HCT116 (cell line): ENCODE measurements at regions not wholly inside any gene's neighbourhood (a gene's known extent, or its start where the extent isn't known, plus 50 kb on each side); places are given as distances from the start of the nearest gene placed in this dataset.

ENCODE experiments used
- ATAC-seq: fragments of 200-7000 bp; cut with Tn5 transposase; 2 replicates; pipeline ENCODE4 v1.9.1; 2020; ENCODE audit warnings: mild to moderate bottlenecking, moderate library complexity
- BruUV-seq: library from RNA; stranded (reverse); fragments of 400-500 nt; replicated peaks from 2 replicates; lab custom pipeline; 2021; lab: Mats Ljungman, UMichigan
- CTCF ChIA-PET: fragments of 300-600 bp; sonication (Branson Sonifier 250); formaldehyde crosslinking; loops from one replicate; lab custom pipeline; 2021; ENCODE audit warnings: antibody characterized with exemption; lab: Charles Lee
- POLR2A ChIA-PET: fragments of 300-600, 350-600 bp; sonication (Branson Sonifier 250); formaldehyde crosslinking; loops from one replicate; lab custom pipeline; 2021; ENCODE audit warnings: antibody characterized with exemption; lab: Charles Lee
- RAD21 ChIA-PET, 2 experiments: fragments of 300-600 bp; sonication (Branson Sonifier 250); formaldehyde crosslinking; loops; one replicate each; lab custom pipeline; 2023; ENCODE audit warnings: low total read pairs in 2 of 2; ENCODE audit not compliant: uncharacterized antibody in 2 of 2, unreplicated experiment in 2 of 2, low non-redundant PET in 1 of 2; lab: Charles Lee
- DNase-seq: peaks from one replicate; pipeline ENCODE4 v3.0.0-alpha.2; 2010; ENCODE audit warnings: low read depth, low spot score
- H2AFZ ChIP-seq: fragments of 200-600 bp; shearing (Covaris generic), sonication (generic); 2 replicates; pipeline ENCODE4 v1.6.1; 2017; ENCODE audit warnings: low read depth, mixed run types, mixed read lengths, antibody characterized with exemption, low read length; ENCODE audit not compliant: poor library complexity, severe bottlenecking
- H3K27ac ChIP-seq: 2 replicates; pipeline ENCODE4 v1.5.1; 2012; ENCODE audit warnings: low read depth, low read length
- H3K27me3 ChIP-seq: fragments of 200-600 bp; sonication (generic); 2 replicates; pipeline ENCODE4 v1.6.1; 2016; ENCODE audit warnings: mixed run types, low read length, mixed read lengths; ENCODE audit not compliant: insufficient read depth
- H3K36me3 ChIP-seq, 2 experiments: fragments of 200-500 bp in 1 of 2; fragments of 200-600 bp in 1 of 2; sonication (Bioruptor generic) in 1 of 2; sonication (generic) in 1 of 2; 2 replicates each; pipeline versions ENCODE4 v1.5.1 to v1.6.1; 2014 to 2016; ENCODE audit warnings: low read length in 2 of 2, inconsistent platforms in 1 of 2, mixed read lengths in 1 of 2, mixed run types in 1 of 2; ENCODE audit not compliant: insufficient read depth in 2 of 2, control insufficient read depth in 1 of 2
- H3K4me1 ChIP-seq, 2 experiments: fragments of 200-600 bp in 1 of 2; sonication (generic) in 1 of 2; 2 replicates each; pipeline versions ENCODE4 v1.5.1 to v1.6.1; 2012 to 2017; ENCODE audit warnings: low read length in 2 of 2, inconsistent platforms in 1 of 2, mild to moderate bottlenecking in 1 of 2, mixed read lengths in 1 of 2, mixed run types in 1 of 2, moderate library complexity in 1 of 2; ENCODE audit not compliant: insufficient read depth in 2 of 2, control insufficient read depth in 1 of 2
- H3K4me2 ChIP-seq: fragments of 200-600 bp; sonication (generic); 2 replicates; pipeline ENCODE4 v1.6.1; 2017; ENCODE audit warnings: mixed run types, low read length, mixed read lengths
- H3K4me3 ChIP-seq, 2 experiments: fragments of 200-600 bp in 1 of 2; sonication (generic) in 1 of 2; replicated peaks in 1 of 2; 2 replicates each; pipeline ENCODE4 v1.5.1; 2011 to 2016; ENCODE audit warnings: low read length in 2 of 2, control low read depth in 1 of 2, low read depth in 1 of 2, mild to moderate bottlenecking in 1 of 2, mixed read lengths in 1 of 2, mixed run types in 1 of 2
- H3K79me2 ChIP-seq: fragments of 200-600 bp; sonication (generic); 2 replicates; pipeline ENCODE4 v1.6.1; 2017; ENCODE audit warnings: mild to moderate bottlenecking, mixed run types, low read length, moderate library complexity, mixed read lengths; ENCODE audit not compliant: insufficient read depth
- H3K9ac ChIP-seq: fragments of 200-600 bp; sonication (generic); 2 replicates; pipeline ENCODE4 v1.6.1; 2016; ENCODE audit warnings: low read length, mixed read lengths
- H3K9me2 ChIP-seq: fragments of 200-600 bp; sonication (generic), shearing (Covaris generic); 2 replicates; pipeline ENCODE4 v1.6.1; 2017; ENCODE audit warnings: mixed run types, mild to moderate bottlenecking, moderate library complexity; ENCODE audit not compliant: insufficient read depth
- H3K9me3 ChIP-seq, 2 experiments: fragments of 200-500 bp in 1 of 2; fragments of 200-600 bp in 1 of 2; sonication (Bioruptor generic) in 1 of 2; sonication (generic) in 1 of 2; 2 replicates each; pipeline ENCODE4 v1.6.1; 2014 to 2017; ENCODE audit warnings: low read length in 2 of 2, mixed read lengths in 2 of 2, inconsistent platforms in 1 of 2, low read depth in 1 of 2, mild to moderate bottlenecking in 1 of 2, mixed run types in 1 of 2, moderate library complexity in 1 of 2; ENCODE audit not compliant: control insufficient read depth in 1 of 2, insufficient read depth in 1 of 2
- H4K20me1 ChIP-seq: fragments of 200-600 bp; sonication (generic), shearing (Covaris generic); 2 replicates; pipeline ENCODE4 v1.6.1; 2017; ENCODE audit warnings: mixed run types, mild to moderate bottlenecking, moderate library complexity; ENCODE audit not compliant: insufficient read depth
- CBX3 ChIP-seq: IDR thresholded peaks from 2 replicates; pipeline ENCODE4 v1.6.1; 2012; ENCODE audit warnings: low read depth
- EGR1 ChIP-seq: IDR thresholded peaks from 2 replicates; pipeline ENCODE4 v1.6.1; 2012; ENCODE audit warnings: low read depth
- ELF1 ChIP-seq: IDR thresholded peaks from 2 replicates; pipeline ENCODE4 v1.6.1; 2012; ENCODE audit warnings: low read depth, borderline replicate concordance
- EZH2 ChIP-seq: fragments of 200-600 bp; sonication (generic); IDR thresholded peaks from 2 replicates; pipeline ENCODE4 v1.6.1; 2017; ENCODE audit warnings: antibody characterized with exemption, mixed run types
- EZH2phosphoT487 ChIP-seq: fragments of 200-600 bp; IDR thresholded peaks from 2 replicates; pipeline ENCODE4 v1.6.1; 2018; ENCODE audit warnings: antibody characterized with exemption, borderline replicate concordance
- FOSL1 ChIP-seq: IDR thresholded peaks from 2 replicates; pipeline ENCODE4 v1.6.1; 2012; ENCODE audit warnings: low read depth
- JUND ChIP-seq: IDR thresholded peaks from 2 replicates; pipeline ENCODE4 v1.6.1; 2012
- POLR2A ChIP-seq: IDR thresholded peaks from 2 replicates; pipeline ENCODE4 v1.7.0; 2011; ENCODE audit warnings: borderline replicate concordance; ENCODE audit not compliant: insufficient read depth, insufficient read length; ENCODE audit errors: extremely low read depth
- POLR2AphosphoS5 ChIP-seq: IDR thresholded peaks from 2 replicates; pipeline ENCODE4 v1.6.1; 2011; ENCODE audit warnings: mild to moderate bottlenecking, low read depth, low read length, moderate library complexity
- RAD21 ChIP-seq: IDR thresholded peaks from 2 replicates; pipeline ENCODE4 v1.6.1; 2012; ENCODE audit warnings: low read depth, mild to moderate bottlenecking
- SIN3A ChIP-seq: IDR thresholded peaks from 2 replicates; pipeline ENCODE4 v1.6.1; 2012; ENCODE audit warnings: low read depth
- SRF ChIP-seq: IDR thresholded peaks from 2 replicates; pipeline ENCODE4 v1.6.1; 2012; ENCODE audit warnings: low read depth
- TCF7L2 ChIP-seq: IDR thresholded peaks from 2 replicates; pipeline ENCODE4 v1.7.0; 2011; ENCODE audit warnings: borderline replicate concordance, inconsistent platforms; ENCODE audit not compliant: insufficient read depth, insufficient read length; ENCODE audit errors: extremely low read depth
- YY1 ChIP-seq: IDR thresholded peaks from 2 replicates; pipeline ENCODE4 v1.6.1; 2011; ENCODE audit warnings: low read length, low read depth, moderate library complexity, mild to moderate bottlenecking; ENCODE audit not compliant: insufficient replicate concordance; ENCODE audit errors: extremely low read depth
- ZFX ChIP-seq: fragments of 450-650 bp; IDR thresholded peaks from 2 replicates; pipeline ENCODE4 v1.6.1; 2017
- ZNF274 ChIP-seq: fragments of 200-500 bp; sonication (Bioruptor generic); IDR thresholded peaks from 2 replicates; pipeline ENCODE4 v1.6.1; 2014; ENCODE audit warnings: mild to moderate bottlenecking, low read depth, low read length, inconsistent platforms
- intact Hi-C: fragments of 100-400 bp; cut with micrococcal nuclease; formaldehyde crosslinking; loops from 2 replicates; pipeline ENCODE4 v1.10.0; 2022
- TF ChIP-seq, protein P1 (sequence below): IDR thresholded peaks from 2 replicates; pipeline ENCODE4 v1.6.1; 2011; ENCODE audit warnings: mild to moderate bottlenecking, low read length, moderate library complexity; ENCODE audit not compliant: insufficient replicate concordance; ENCODE audit errors: extremely low read depth
- TF ChIP-seq, protein P2 (sequence below): IDR thresholded peaks from 2 replicates; pipeline ENCODE4 v1.6.1; 2012; ENCODE audit warnings: low read depth

DNA sequence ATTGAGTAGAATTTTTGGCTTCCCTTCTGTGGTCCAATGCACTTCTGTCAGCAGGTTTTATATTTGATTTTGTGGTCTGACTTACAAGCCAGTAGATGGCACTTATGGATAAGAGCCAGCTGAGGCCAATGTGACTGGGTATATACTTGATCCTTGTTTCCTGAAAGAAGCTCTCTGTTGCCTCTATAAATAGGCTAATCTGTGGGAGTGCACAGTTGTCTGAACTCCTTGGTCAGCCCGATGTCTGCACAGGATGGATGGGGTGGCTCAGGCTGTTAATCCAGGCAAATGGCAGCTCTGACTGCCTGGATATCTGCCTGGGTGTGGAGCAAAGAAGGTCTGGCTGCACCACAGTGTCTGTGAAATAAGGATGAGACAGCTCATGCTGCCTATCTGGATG, 1183.7 kb upstream of the PRMT6 start:
- Histone ChIP-seq H3K79me2 (no peaks in the 10 kb centered on the region), H3K9me3 (peaks cover 6 to 16% of the 10 kb centered on the region in 2 experiments; a peak in 2 of 4 replicates), H3K36me3 (no peaks in the 10 kb centered on the region), H3K4me2 (no peak overlapping the region), H3K4me1 (no peaks in the 10 kb centered on the region), H3K27ac (no peak overlapping the region), H4K20me1 (no peaks in the 10 kb centered on the region), H3K9ac (no peak overlapping the region), H2AFZ (no peak overlapping the region), H3K27me3 (no peaks in the 10 kb centered on the region), H3K9me2 (no peaks in the 10 kb centered on the region), H3K4me3 (no peak overlapping the region)
- ChIA-PET CTCF (no interaction called here), POLR2A (no interaction called here), RAD21 (no interaction called here)
- ATAC-seq = no peak
- TF ChIP-seq JUND (no peak), POLR2AphosphoS5 (no peak), ZFX (no peak), SIN3A (no peak), EZH2phosphoT487 (no peak), EZH2 (no peak), CBX3 (no peak), ZNF274 (no peak), POLR2A (no peak), ELF1 (no peak), SRF (no peak), TCF7L2 (no peak), RAD21 (no peak), YY1 (no peak), FOSL1 (no peak), EGR1 (no peak)
- TF ChIP-seq, protein P1, sequence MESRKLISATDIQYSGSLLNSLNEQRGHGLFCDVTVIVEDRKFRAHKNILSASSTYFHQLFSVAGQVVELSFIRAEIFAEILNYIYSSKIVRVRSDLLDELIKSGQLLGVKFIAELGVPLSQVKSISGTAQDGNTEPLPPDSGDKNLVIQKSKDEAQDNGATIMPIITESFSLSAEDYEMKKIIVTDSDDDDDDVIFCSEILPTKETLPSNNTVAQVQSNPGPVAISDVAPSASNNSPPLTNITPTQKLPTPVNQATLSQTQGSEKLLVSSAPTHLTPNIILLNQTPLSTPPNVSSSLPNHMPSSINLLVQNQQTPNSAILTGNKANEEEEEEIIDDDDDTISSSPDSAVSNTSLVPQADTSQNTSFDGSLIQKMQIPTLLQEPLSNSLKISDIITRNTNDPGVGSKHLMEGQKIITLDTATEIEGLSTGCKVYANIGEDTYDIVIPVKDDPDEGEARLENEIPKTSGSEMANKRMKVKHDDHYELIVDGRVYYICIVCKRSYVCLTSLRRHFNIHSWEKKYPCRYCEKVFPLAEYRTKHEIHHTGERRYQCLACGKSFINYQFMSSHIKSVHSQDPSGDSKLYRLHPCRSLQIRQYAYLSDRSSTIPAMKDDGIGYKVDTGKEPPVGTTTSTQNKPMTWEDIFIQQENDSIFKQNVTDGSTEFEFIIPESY = no peak
- TF ChIP-seq, protein P2, sequence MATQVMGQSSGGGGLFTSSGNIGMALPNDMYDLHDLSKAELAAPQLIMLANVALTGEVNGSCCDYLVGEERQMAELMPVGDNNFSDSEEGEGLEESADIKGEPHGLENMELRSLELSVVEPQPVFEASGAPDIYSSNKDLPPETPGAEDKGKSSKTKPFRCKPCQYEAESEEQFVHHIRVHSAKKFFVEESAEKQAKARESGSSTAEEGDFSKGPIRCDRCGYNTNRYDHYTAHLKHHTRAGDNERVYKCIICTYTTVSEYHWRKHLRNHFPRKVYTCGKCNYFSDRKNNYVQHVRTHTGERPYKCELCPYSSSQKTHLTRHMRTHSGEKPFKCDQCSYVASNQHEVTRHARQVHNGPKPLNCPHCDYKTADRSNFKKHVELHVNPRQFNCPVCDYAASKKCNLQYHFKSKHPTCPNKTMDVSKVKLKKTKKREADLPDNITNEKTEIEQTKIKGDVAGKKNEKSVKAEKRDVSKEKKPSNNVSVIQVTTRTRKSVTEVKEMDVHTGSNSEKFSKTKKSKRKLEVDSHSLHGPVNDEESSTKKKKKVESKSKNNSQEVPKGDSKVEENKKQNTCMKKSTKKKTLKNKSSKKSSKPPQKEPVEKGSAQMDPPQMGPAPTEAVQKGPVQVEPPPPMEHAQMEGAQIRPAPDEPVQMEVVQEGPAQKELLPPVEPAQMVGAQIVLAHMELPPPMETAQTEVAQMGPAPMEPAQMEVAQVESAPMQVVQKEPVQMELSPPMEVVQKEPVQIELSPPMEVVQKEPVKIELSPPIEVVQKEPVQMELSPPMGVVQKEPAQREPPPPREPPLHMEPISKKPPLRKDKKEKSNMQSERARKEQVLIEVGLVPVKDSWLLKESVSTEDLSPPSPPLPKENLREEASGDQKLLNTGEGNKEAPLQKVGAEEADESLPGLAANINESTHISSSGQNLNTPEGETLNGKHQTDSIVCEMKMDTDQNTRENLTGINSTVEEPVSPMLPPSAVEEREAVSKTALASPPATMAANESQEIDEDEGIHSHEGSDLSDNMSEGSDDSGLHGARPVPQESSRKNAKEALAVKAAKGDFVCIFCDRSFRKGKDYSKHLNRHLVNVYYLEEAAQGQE = no peak
- no peak for DNase-seq
- no TSS peak for BruUV-seq
- intact Hi-C loops = no loop called here
